OCI-LY3 (cell line): ENCODE measurements at regions not wholly inside any gene's neighbourhood (a gene's known extent, or its start where the extent isn't known, plus 50 kb on each side); places are given as distances from the start of the nearest gene placed in this dataset.

Experiments used
- H2AFZ ChIP-seq: fragments of 200-600, 300-600 bp; shearing (Covaris generic); 2 replicates; pipeline ENCODE4 v1.6.0; 2014; ENCODE audit warnings: antibody characterized with exemption, low read depth, low read length
- H3K27ac ChIP-seq: fragments of 200-600, 300-600 bp; sonication (generic); 2 replicates; pipeline ENCODE4 v1.5.1; 2014; ENCODE audit warnings: mild to moderate bottlenecking, low read length, moderate library complexity, mixed read lengths
- H3K27me3 ChIP-seq: fragments of 200-600, 300-600 bp; sonication (generic); 2 replicates; pipeline ENCODE4 v1.6.1; 2014; ENCODE audit warnings: low read depth, low read length, mixed read lengths
- H3K36me3 ChIP-seq: fragments of 200-600, 300-600 bp; sonication (generic); replicated peaks from 2 replicates; pipeline ENCODE3; 2014; ENCODE audit warnings: low read depth, low read length, mixed read lengths
- H3K4me1 ChIP-seq: fragments of 300-600, 200-600 bp; sonication (generic); 2 replicates; pipeline ENCODE4 v1.6.1; 2014; ENCODE audit warnings: low read length, mixed read lengths
- H3K4me2 ChIP-seq: fragments of 200-600, 300-600 bp; sonication (generic); 2 replicates; pipeline ENCODE4 v1.6.1; 2014; ENCODE audit warnings: low read length, mixed read lengths
- H3K4me3 ChIP-seq: fragments of 300-600, 200-600 bp; sonication (generic); 2 replicates; pipeline ENCODE4 v1.5.1; 2014; ENCODE audit warnings: antibody characterized with exemption, mild to moderate bottlenecking, low read length, moderate library complexity
- H3K79me2 ChIP-seq: fragments of 300-600, 200-600 bp; shearing (Covaris generic); 2 replicates; pipeline ENCODE4 v1.6.1; 2014; ENCODE audit warnings: mild to moderate bottlenecking, low read length, mixed read lengths
- H3K9ac ChIP-seq: fragments of 300-600, 200-600 bp; shearing (Covaris generic); 2 replicates; pipeline ENCODE4 v1.6.0; 2014; ENCODE audit warnings: mild to moderate bottlenecking, low read length, moderate library complexity
- H3K9me3 ChIP-seq: fragments of 200-600, 300-600 bp; shearing (Covaris generic); 2 replicates; pipeline ENCODE4 v1.6.1; 2014; ENCODE audit warnings: low read length, mixed read lengths; ENCODE audit not compliant: insufficient read depth
- H4K20me1 ChIP-seq: fragments of 200-600, 300-600 bp; sonication (generic); 2 replicates; pipeline ENCODE4 v1.6.1; 2016; ENCODE audit warnings: low read length, mixed read lengths; ENCODE audit not compliant: insufficient read depth
- CTCF ChIP-seq: fragments of 200-600, 300-600 bp; sonication (generic); IDR thresholded peaks from 2 replicates; pipeline ENCODE4 v1.5.1; 2014; ENCODE audit warnings: antibody characterized with exemption, low read length, low read depth
- EZH2phosphoT487 ChIP-seq: fragments of 200-600 bp; shearing (Covaris generic); IDR thresholded peaks from 2 replicates; pipeline ENCODE4 v1.6.1; 2018; ENCODE audit warnings: antibody characterized with exemption, mixed run types, low read depth

- Histone ChIP-seq H3K4me1 (peaks cover 12% of the 10 kb centered on the region), H4K20me1 (no peaks in the 10 kb centered on the region), H3K27me3 (peaks cover 15% of the 10 kb centered on the region), H3K36me3 (no peaks in the 10 kb centered on the region), H3K4me3 (no peak overlapping the region), H3K27ac (no peak overlapping the region), H3K79me2 (no peaks in the 10 kb centered on the region), H2AFZ (no peak overlapping the region), H3K4me2 (no peak overlapping the region), H3K9ac (no peak overlapping the region), H3K9me3 (no peaks in the 10 kb centered on the region)
- TF ChIP-seq EZH2phosphoT487 = no peak
- TF ChIP-seq CTCF = no peak
These were observed 837.3 kb upstream of the TMEM132C start for GRCh38 chr12:127429551-127430285.

- Histone ChIP-seq H3K27me3 (peaks cover 15% of the 10 kb centered on the region), H4K20me1 (no peaks in the 10 kb centered on the region), H3K4me2 (no peak overlapping the region), H3K79me2 (no peaks in the 10 kb centered on the region), H3K36me3 (no peaks in the 10 kb centered on the region), H3K4me3 (no peak overlapping the region), H3K27ac (no peak overlapping the region), H2AFZ (no peak overlapping the region), H3K9me3 (no peaks in the 10 kb centered on the region), H3K9ac (no peak overlapping the region), H3K4me1 (peaks cover 12% of the 10 kb centered on the region)
- TF ChIP-seq EZH2phosphoT487 = no peak
- TF ChIP-seq CTCF = no peak
These were observed 836.6 kb upstream of the TMEM132C start for GRCh38 chr12:127430401-127430800.

- H3K4me2 ChIP-seq = no peak overlapping the region
- H3K9me3 ChIP-seq = no peaks in the 10 kb centered on the region
- H3K79me2 ChIP-seq = no peaks in the 10 kb centered on the region
- H3K36me3 ChIP-seq = no peaks in the 10 kb centered on the region
- H3K4me1 ChIP-seq = peaks cover 12% of the 10 kb centered on the region
- no peak overlapping the region for H3K27ac ChIP-seq
- no peak overlapping the region for H3K9ac ChIP-seq
- TF ChIP-seq CTCF = no peak
- TF ChIP-seq EZH2phosphoT487 = no peak
- no peaks in the 10 kb centered on the region for H4K20me1 ChIP-seq
- no peak overlapping the region for H2AFZ ChIP-seq
- H3K4me3 ChIP-seq = no peak overlapping the region
- peaks cover 15% of the 10 kb centered on the region for H3K27me3 ChIP-seq
These were observed 835.8 kb upstream of the TMEM132C start for GRCh38 chr12:127431177-127431576.

GRCh38 chr12:127431594-127431993 is 835.4 kb upstream of the TMEM132C start:
- H2AFZ ChIP-seq = no peak overlapping the region
- no peaks in the 10 kb centered on the region for H3K36me3 ChIP-seq
- H3K9ac ChIP-seq = no peak overlapping the region
- no peaks in the 10 kb centered on the region for H3K9me3 ChIP-seq
- H3K4me1 ChIP-seq = peaks cover 12% of the 10 kb centered on the region
- H3K4me2 ChIP-seq = no peak overlapping the region
- peaks cover 15% of the 10 kb centered on the region for H3K27me3 ChIP-seq
- no peaks in the 10 kb centered on the region for H4K20me1 ChIP-seq
- no peaks in the 10 kb centered on the region for H3K79me2 ChIP-seq
- TF ChIP-seq EZH2phosphoT487 = no peak
- TF ChIP-seq CTCF = no peak
- H3K4me3 ChIP-seq = no peak overlapping the region
- no peak overlapping the region for H3K27ac ChIP-seq
